ENCODE measurements at regions not wholly inside any gene's neighbourhood (a gene's known extent, or its start where the extent isn't known, plus 50 kb on each side); places are given as distances from the start of the nearest gene placed in this dataset.
A peak's percentile ranks its signal among the peaks of the same experiment; 100 is the strongest.

GRCh38 chr11:45470151-45470793 is 184.1 kb upstream of the SYT13 start:
- no peak for ATAC-seq
- Histone ChIP-seq H3K27me3 (no peaks in the 10 kb centered on the region), H3K36me3 (no peaks in the 10 kb centered on the region), H3K4me1 (peaks cover 0 to 5% (median 0%) of the 10 kb centered on the region in 12 donors), H3K27ac (no peak overlapping the region), H3K4me3 (no peak overlapping the region), H3K9me3 (no peaks in the 10 kb centered on the region)
- WGBS, 4 donors, result 56 to 60% (median 59%) methylated on average over 8 of the region's 8 CpGs
- TF ChIP-seq CTCF (IDR thresholded peaks at IDR 0.05), result no peak
- TF ChIP-seq POLR2A (IDR thresholded peaks at IDR 0.05), result no peak
- DNase-seq, result no peak
- intact Hi-C loops (cut with DNase I), result no loop called here

GRCh38 chr11:45468267-45468856 is 182.2 kb upstream of the SYT13 start:
- WGBS, 4 donors, result 41 to 73% (median 56%) methylated on average over 7 of the region's 7 CpGs
- H3K9me3 ChIP-seq, result no peaks in the 10 kb centered on the region
- H3K36me3 ChIP-seq, result no peaks in the 10 kb centered on the region
- peaks cover 0 to 5% (median 0%) of the 10 kb centered on the region in 12 donors for H3K4me1 ChIP-seq
- H3K27ac ChIP-seq, result no peak overlapping the region
- no peaks in the 10 kb centered on the region for H3K27me3 ChIP-seq
- intact Hi-C loops (cut with DNase I), result no loop called here
- no peak for ATAC-seq
- TF ChIP-seq CTCF (IDR thresholded peaks at IDR 0.05) (no peak), POLR2A (IDR thresholded peaks at IDR 0.05) (no peak)
- DNase-seq, result no peak
- no peak overlapping the region for H3K4me3 ChIP-seq

- no peaks in the 10 kb centered on the region for H3K4me1 ChIP-seq
- 91 to 95% (median 92%) methylated on average over 4 of the region's 4 CpGs for WGBS, 4 donors
- no peak overlapping the region for H3K4me3 ChIP-seq
- ATAC-seq, result no peak
- H3K36me3 ChIP-seq, result no peaks in the 10 kb centered on the region
- H3K9me3 ChIP-seq, result no peaks in the 10 kb centered on the region
- no peak overlapping the region for H3K27ac ChIP-seq
- intact Hi-C loops (cut with DNase I), result no loop called here
- no peaks in the 10 kb centered on the region for H3K27me3 ChIP-seq
- no peak for DNase-seq
- TF ChIP-seq CTCF (IDR thresholded peaks at IDR 0.05) (no peak), POLR2A (IDR thresholded peaks at IDR 0.05) (no peak)
These were observed 177.4 kb upstream of the SYT13 start for GRCh38 chr11:45463541-45463940.

- H3K4me3 ChIP-seq, result no peak overlapping the region
- H3K36me3 ChIP-seq, result no peaks in the 10 kb centered on the region
- no peak overlapping the region for H3K27ac ChIP-seq
- DNase-seq, result no peak
- no peaks in the 10 kb centered on the region for H3K4me1 ChIP-seq
- 40 to 58% (median 55%) methylated on average over 2 of the region's 2 CpGs for WGBS, 4 donors
- TF ChIP-seq CTCF (IDR thresholded peaks at IDR 0.05) (no peak), POLR2A (IDR thresholded peaks at IDR 0.05) (no peak)
- peak in 1 of 4 donors; percentile 28 for ATAC-seq
- no peaks in the 10 kb centered on the region for H3K9me3 ChIP-seq
- H3K27me3 ChIP-seq, result no peaks in the 10 kb centered on the region
- intact Hi-C loops (cut with DNase I), result no loop called here
These were observed 175.4 kb upstream of the SYT13 start for GRCh38 chr11:45461514-45461913.

Measured in heart left ventricle (tissue), 16 donors.